Panc1 (cell line): ENCODE measurements at regions not wholly inside any gene's neighbourhood (a gene's known extent, or its start where the extent isn't known, plus 50 kb on each side); places are given as distances from the start of the nearest gene placed in this dataset.

Experiments
- CTCF ChIP-seq: fragments of 450-650 bp; IDR thresholded peaks from 2 replicates; pipeline ENCODE4 v1.5.1; 2017; ENCODE audit warnings: mild to moderate bottlenecking
- POLR2AphosphoS5 ChIP-seq: IDR thresholded peaks from 2 replicates; pipeline ENCODE4 v1.6.1; 2012; ENCODE audit warnings: mild to moderate bottlenecking, low read depth, low read length, moderate library complexity
- REST ChIP-seq, 2 experiments: IDR thresholded peaks; 2 replicates each; pipeline ENCODE4 v1.6.1; 2011 to 2012; ENCODE audit warnings: low read depth in 2 of 2, control low read depth in 1 of 2, low read length in 1 of 2, mild to moderate bottlenecking in 1 of 2, moderate library complexity in 1 of 2; ENCODE audit not compliant: insufficient read depth in 1 of 2

GRCh38 chrX:34770511-34770910 is 113.4 kb upstream of the TMEM47 start:
- TF ChIP-seq CTCF: no peak
- no peak for TF ChIP-seq POLR2AphosphoS5
- no peak for TF ChIP-seq REST (IDR thresholded peaks at IDR 0.05; ENCODE audit: insufficient read depth in 1 of 2, low read depth in 2 of 2, low read length in 1 of 2)
